Sigmoid colon (tissue), 6 donors: ENCODE measurements at regions not wholly inside any gene's neighbourhood (a gene's known extent, or its start where the extent isn't known, plus 50 kb on each side); places are given as distances from the start of the nearest gene placed in this dataset.

Experiments
- DNase-seq: peaks from one replicate; pipeline ENCODE4 v3.0.0-alpha.2; 2019
- H3K27ac ChIP-seq, 4 donors: fragments of 200-600 bp; sonication (generic); one replicate each; pipeline ENCODE4 v1.5.1; 2016 to 2019; ENCODE audit warnings: mild to moderate bottlenecking in 1 of 4
- H3K27me3 ChIP-seq, 3 donors: fragments of 200-600 bp; sonication (generic); one replicate each; pipeline ENCODE4 v1.5.1; 2019; ENCODE audit warnings: mild to moderate bottlenecking in 1 of 3
- H3K36me3 ChIP-seq, 4 donors: fragments of 200-600 bp; sonication (generic); one replicate each; pipeline ENCODE4 v1.5.1; 2016 to 2019
- H3K4me1 ChIP-seq, 4 donors: fragments of 200-600 bp; sonication (generic); one replicate each; pipeline ENCODE4 v1.5.1; 2017 to 2019
- H3K4me3 ChIP-seq, 4 donors: fragments of 200-600 bp; sonication (generic); one replicate each; pipeline ENCODE4 v1.5.1; 2017 to 2019; ENCODE audit warnings: mild to moderate bottlenecking in 2 of 4, moderate library complexity in 1 of 4
- H3K9me3 ChIP-seq, 4 donors: fragments of 200-600 bp in 3 of 4; sonication (generic) in 3 of 4; one replicate each; pipeline versions ENCODE4 v1.5.1 to v1.6.1; 2013 to 2019
- EP300 ChIP-seq, 4 donors: sonication (generic); formaldehyde crosslinking; IDR thresholded peaks; one replicate each; pipeline ENCODE4 v1.6.1; 2017; ENCODE audit warnings: antibody characterized with exemption in 4 of 4
- POLR2A ChIP-seq, 2 donors: fragments of 450-650 bp; IDR thresholded peaks; one replicate each; pipeline ENCODE4 v1.6.1; 2016; ENCODE audit warnings: antibody characterized with exemption in 2 of 2, mild to moderate bottlenecking in 2 of 2, moderate library complexity in 2 of 2
- POLR2AphosphoS5 ChIP-seq, 4 donors: sonication (generic); formaldehyde crosslinking; IDR thresholded peaks; one replicate each; pipeline ENCODE4 v1.6.1; 2017; ENCODE audit warnings: antibody characterized with exemption in 4 of 4
- WGBS, 2 donors: extraction: QIAGEN DNeasy Blood & Tissue Kit; methylation state at CpG; one replicate each; pipeline ENCODE4 v1.1.7; 2013; 5-methylcytosine and 5-hydroxymethylcytosine counted together
- intact Hi-C: fragments of 100-400 bp; cut with DNase I; formaldehyde crosslinking; loops from one replicate; pipeline ENCODE4 v1.15.1; 2023
- TF ChIP-seq, protein P1 (sequence below), 4 experiments: fragments of 450-650 bp in 3 of 4; fragments of 200-600 bp in 1 of 4; IDR thresholded peaks; one replicate each; pipeline ENCODE4 v1.5.1; 2016 to 2019; ENCODE audit warnings: antibody characterized with exemption in 4 of 4, mild to moderate bottlenecking in 3 of 4, moderate library complexity in 2 of 4
- donor health status: healthy with polysubstance abuse.
- donor health status: healthy.

GRCh38 chr9:26603617-26604016, 289.0 kb downstream of the CAAP1 start:
- Histone ChIP-seq H3K36me3 (no peaks in the 10 kb centered on the region), H3K27me3 (no peaks in the 10 kb centered on the region), H3K9me3 (no peaks in the 10 kb centered on the region), H3K27ac (no peak overlapping the region), H3K4me3 (no peak overlapping the region), H3K4me1 (no peaks in the 10 kb centered on the region)
- intact Hi-C loops, result no loop called here
- no peak for TF ChIP-seq POLR2A (IDR thresholded peaks at IDR 0.05)
- TF ChIP-seq EP300 (IDR thresholded peaks at IDR 0.05), result no peak
- TF ChIP-seq POLR2AphosphoS5 (IDR thresholded peaks at IDR 0.05), result no peak
- TF ChIP-seq, protein P1, sequence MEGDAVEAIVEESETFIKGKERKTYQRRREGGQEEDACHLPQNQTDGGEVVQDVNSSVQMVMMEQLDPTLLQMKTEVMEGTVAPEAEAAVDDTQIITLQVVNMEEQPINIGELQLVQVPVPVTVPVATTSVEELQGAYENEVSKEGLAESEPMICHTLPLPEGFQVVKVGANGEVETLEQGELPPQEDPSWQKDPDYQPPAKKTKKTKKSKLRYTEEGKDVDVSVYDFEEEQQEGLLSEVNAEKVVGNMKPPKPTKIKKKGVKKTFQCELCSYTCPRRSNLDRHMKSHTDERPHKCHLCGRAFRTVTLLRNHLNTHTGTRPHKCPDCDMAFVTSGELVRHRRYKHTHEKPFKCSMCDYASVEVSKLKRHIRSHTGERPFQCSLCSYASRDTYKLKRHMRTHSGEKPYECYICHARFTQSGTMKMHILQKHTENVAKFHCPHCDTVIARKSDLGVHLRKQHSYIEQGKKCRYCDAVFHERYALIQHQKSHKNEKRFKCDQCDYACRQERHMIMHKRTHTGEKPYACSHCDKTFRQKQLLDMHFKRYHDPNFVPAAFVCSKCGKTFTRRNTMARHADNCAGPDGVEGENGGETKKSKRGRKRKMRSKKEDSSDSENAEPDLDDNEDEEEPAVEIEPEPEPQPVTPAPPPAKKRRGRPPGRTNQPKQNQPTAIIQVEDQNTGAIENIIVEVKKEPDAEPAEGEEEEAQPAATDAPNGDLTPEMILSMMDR (IDR thresholded peaks at IDR 0.05), result no peak
- DNase-seq, result no peak

DNA sequence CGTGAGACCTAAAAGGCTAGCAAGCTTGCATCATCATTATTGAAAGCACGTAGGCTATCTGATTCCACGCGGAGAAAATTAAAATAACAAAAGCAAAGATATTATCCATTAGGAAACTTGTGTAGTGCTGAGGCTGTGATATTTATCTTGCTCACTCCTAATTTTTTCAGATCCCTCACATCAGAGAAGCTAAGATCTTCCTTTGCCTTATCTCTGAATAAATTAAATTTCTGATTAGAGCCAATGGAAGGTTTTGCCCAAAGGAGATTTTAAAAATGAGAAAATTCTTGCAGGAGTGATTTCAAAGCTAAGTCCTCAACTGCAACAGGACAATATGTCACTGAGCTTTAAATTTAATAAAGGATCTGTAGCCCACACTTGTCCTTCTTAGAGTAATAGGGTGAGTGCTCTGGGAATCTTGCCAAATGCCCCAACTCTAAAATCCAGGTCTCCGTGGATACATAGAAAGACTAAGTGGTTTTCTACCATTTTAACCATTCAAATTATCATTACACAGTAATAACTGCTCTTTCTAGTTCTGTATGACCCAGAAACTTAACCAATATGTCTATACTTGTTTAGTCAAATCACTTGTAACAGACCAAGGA, 295.0 kb downstream of the CAAP1 start:
- TF ChIP-seq EP300 (IDR thresholded peaks at IDR 0.05) (no peak), POLR2A (IDR thresholded peaks at IDR 0.05) (no peak), POLR2AphosphoS5 (IDR thresholded peaks at IDR 0.05) (no peak)
- TF ChIP-seq, protein P1 (IDR thresholded peaks at IDR 0.05), result no peak
- no peaks in the 10 kb centered on the region for H3K9me3 ChIP-seq
- no peaks in the 10 kb centered on the region for H3K36me3 ChIP-seq
- H3K4me3 ChIP-seq, result no peak overlapping the region
- intact Hi-C loops, result no loop called here
- H3K4me1 ChIP-seq, result no peaks in the 10 kb centered on the region
- H3K27ac ChIP-seq, result no peak overlapping the region
- H3K27me3 ChIP-seq, result no peaks in the 10 kb centered on the region
- 89 to 91% methylated on average over 5 of the region's 5 CpGs for WGBS, 2 donors
- DNase-seq, result no peak

- Histone ChIP-seq H3K27ac (no peak overlapping the region), H3K4me3 (no peak overlapping the region), H3K4me1 (no peaks in the 10 kb centered on the region), H3K27me3 (no peaks in the 10 kb centered on the region), H3K9me3 (no peaks in the 10 kb centered on the region), H3K36me3 (no peaks in the 10 kb centered on the region)
- 64 to 72% methylated on average over 2 of the region's 2 CpGs for WGBS, 2 donors
- TF ChIP-seq, protein P1 (IDR thresholded peaks at IDR 0.05), result no peak
- TF ChIP-seq EP300 (IDR thresholded peaks at IDR 0.05) (no peak), POLR2AphosphoS5 (IDR thresholded peaks at IDR 0.05) (no peak), POLR2A (IDR thresholded peaks at IDR 0.05) (no peak)
- intact Hi-C loops, result no loop called here
- no peak for DNase-seq
Measured at GRCh38 chr9:26579056-26579455, 313.5 kb downstream of the CAAP1 start.

DNA sequence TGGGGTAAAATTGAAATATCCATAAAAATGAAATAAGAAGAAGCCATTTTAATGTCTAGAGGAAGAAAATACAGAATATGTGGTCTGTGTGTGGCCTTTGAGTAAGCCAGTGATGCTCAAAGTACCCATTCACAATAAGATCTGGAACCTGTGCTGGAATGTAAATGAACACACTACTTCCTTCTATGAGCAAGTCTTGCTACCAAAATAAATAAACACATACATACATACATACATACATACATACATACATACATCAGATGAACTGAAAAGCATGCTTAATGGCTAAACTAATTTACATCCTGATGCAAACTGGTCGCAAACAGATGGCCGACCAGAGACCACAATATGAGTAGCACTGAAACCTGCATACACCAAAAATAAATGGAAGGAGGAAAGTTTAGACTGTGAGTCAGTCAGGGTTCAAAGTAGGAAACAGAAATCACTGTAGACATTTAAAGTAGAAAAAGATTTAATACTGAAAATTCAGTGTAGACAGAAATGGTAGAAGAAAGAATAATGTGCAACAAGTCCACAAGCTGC, 317.6 kb downstream of the CAAP1 start:
- Histone ChIP-seq H3K9me3 (no peaks in the 10 kb centered on the region), H3K36me3 (no peaks in the 10 kb centered on the region), H3K27ac (no peak overlapping the region), H3K27me3 (no peaks in the 10 kb centered on the region), H3K4me1 (no peaks in the 10 kb centered on the region), H3K4me3 (no peak overlapping the region)
- WGBS, 2 donors, result 92 to 93% methylated on average over 2 of the region's 2 CpGs
- intact Hi-C loops, result no loop called here
- DNase-seq, result no peak
- TF ChIP-seq EP300 (IDR thresholded peaks at IDR 0.05) (no peak), POLR2A (IDR thresholded peaks at IDR 0.05) (no peak), POLR2AphosphoS5 (IDR thresholded peaks at IDR 0.05) (no peak)
- TF ChIP-seq, protein P1 (IDR thresholded peaks at IDR 0.05), result no peak

- Histone ChIP-seq H3K27me3 (no peaks in the 10 kb centered on the region), H3K4me1 (no peaks in the 10 kb centered on the region), H3K36me3 (no peaks in the 10 kb centered on the region), H3K4me3 (no peak overlapping the region), H3K9me3 (no peaks in the 10 kb centered on the region), H3K27ac (no peak overlapping the region)
- WGBS, 2 donors, result 72 to 82% methylated on average over 2 of the region's 2 CpGs
- intact Hi-C loops, result no loop called here
- TF ChIP-seq POLR2AphosphoS5 (IDR thresholded peaks at IDR 0.05) (no peak), EP300 (IDR thresholded peaks at IDR 0.05) (no peak), POLR2A (IDR thresholded peaks at IDR 0.05) (no peak)
- TF ChIP-seq, protein P1 (IDR thresholded peaks at IDR 0.05), result no peak
- DNase-seq, result no peak
Measured at GRCh38 chr9:26574256-26574655, 318.3 kb downstream of the CAAP1 start.
